Endothelial cell of umbilical vein (primary cell): ENCODE measurements at regions not wholly inside any gene's neighbourhood (a gene's known extent, or its start where the extent isn't known, plus 50 kb on each side); places are given as distances from the start of the nearest gene placed in this dataset.

Source experiments
- CTCF ChIP-seq, 2 donors: IDR thresholded peaks; 1 replicate in 1 of 2; 2 replicates in 1 of 2; pipeline ENCODE4 v1.5.1; 2011; ENCODE audit warnings: low read length in 2 of 2, mild to moderate bottlenecking in 2 of 2, moderate library complexity in 2 of 2, control low read depth in 1 of 2, inconsistent platforms in 1 of 2, low read depth in 1 of 2; ENCODE audit not compliant: insufficient read depth in 1 of 2; ENCODE audit errors: extremely low read depth in 1 of 2
- MAX ChIP-seq: IDR thresholded peaks from 2 replicates; pipeline ENCODE4 v1.6.1; 2011; ENCODE audit not compliant: insufficient read depth, insufficient read length

- TF ChIP-seq CTCF (IDR thresholded peaks at IDR 0.05; ENCODE audit: extremely low read depth in 1 of 2, insufficient read depth in 1 of 2, low read depth in 1 of 2, low read length in 2 of 2) (no peak), MAX (no peak)
Observed at GRCh38 chr3:86814321-86814720, 176.6 kb downstream of the VGLL3 start.
